ENCODE measurements at regions not wholly inside any gene's neighbourhood (a gene's known extent, or its start where the extent isn't known, plus 50 kb on each side); places are given as distances from the start of the nearest gene placed in this dataset.
A peak's percentile ranks its signal among the peaks of the same experiment; 100 is the strongest.

- Histone ChIP-seq H3K4me3 (no peak overlapping the region), H3K9ac (ENCODE audit: insufficient read depth in 1 of 2, low read length in 2 of 2) (no peak overlapping the region), H3K27ac (ENCODE audit: low read depth in 1 of 2, low read length in 1 of 2) (no peak overlapping the region), H3K36me3 (ENCODE audit: control insufficient read depth in 4 of 4, insufficient read depth in 4 of 4, low read length in 4 of 4) (no peaks in the 10 kb centered on the region), H3K9me3 (ENCODE audit: control insufficient read depth in 4 of 4, insufficient read depth in 3 of 4, low read length in 3 of 4) (no peaks in the 10 kb centered on the region), H3K27me3 (ENCODE audit: control insufficient read depth in 3 of 3, insufficient read depth in 3 of 3, low read length in 2 of 3) (no peaks in the 10 kb centered on the region), H3K4me1 (ENCODE audit: control insufficient read depth in 5 of 5, insufficient read depth in 5 of 5, low read length in 5 of 5) (peaks cover 2 to 36% (median 15%) of the 10 kb centered on the region in 5 donors)
- WGBS, 2 donors, result 72 to 81% methylated on average over 1 of the region's 1 CpG
- TF ChIP-seq CTCF (IDR thresholded peaks at IDR 0.05; ENCODE audit: control extremely low read depth, extremely low read depth), result no peak
- DNase-seq (no peak), ATAC-seq (ENCODE audit: insufficient read depth, low FRiP score) (no peak)
These were observed 253.3 kb upstream of the TANK start for GRCh38 chr2:160906878-160907277.

- no peak for TF ChIP-seq CTCF (IDR thresholded peaks at IDR 0.05; ENCODE audit: control extremely low read depth, extremely low read depth)
- Histone ChIP-seq H3K4me1 (ENCODE audit: control insufficient read depth in 5 of 5, insufficient read depth in 5 of 5, low read length in 5 of 5) (peaks cover 2 to 37% (median 15%) of the 10 kb centered on the region in 5 donors), H3K9me3 (ENCODE audit: control insufficient read depth in 4 of 4, insufficient read depth in 3 of 4, low read length in 3 of 4) (no peaks in the 10 kb centered on the region), H3K27me3 (ENCODE audit: control insufficient read depth in 3 of 3, insufficient read depth in 3 of 3, low read length in 2 of 3) (no peaks in the 10 kb centered on the region), H3K4me3 (no peak overlapping the region), H3K36me3 (ENCODE audit: control insufficient read depth in 4 of 4, insufficient read depth in 4 of 4, low read length in 4 of 4) (no peaks in the 10 kb centered on the region), H3K27ac (ENCODE audit: low read depth in 1 of 2, low read length in 1 of 2) (no peak overlapping the region), H3K9ac (ENCODE audit: insufficient read depth in 1 of 2, low read length in 2 of 2) (no peak overlapping the region)
- 82 to 88% methylated on average over 1 of the region's 1 CpG for whole genome bisulfite sequencing, 2 donors
- ATAC-seq (ENCODE audit: insufficient read depth, low FRiP score) (no peak), DNase-seq (no peak)
These were observed 252.5 kb upstream of the TANK start for GRCh38 chr2:160907738-160908137.

- Histone ChIP-seq H3K4me3 (no peak overlapping the region), H3K4me1 (ENCODE audit: control insufficient read depth in 5 of 5, insufficient read depth in 5 of 5, low read length in 5 of 5) (peaks cover 2 to 37% (median 15%) of the 10 kb centered on the region in 5 donors), H3K27me3 (ENCODE audit: control insufficient read depth in 3 of 3, insufficient read depth in 3 of 3, low read length in 2 of 3) (no peaks in the 10 kb centered on the region), H3K9ac (ENCODE audit: insufficient read depth in 1 of 2, low read length in 2 of 2) (no peak overlapping the region), H3K36me3 (ENCODE audit: control insufficient read depth in 4 of 4, insufficient read depth in 4 of 4, low read length in 4 of 4) (no peaks in the 10 kb centered on the region), H3K9me3 (ENCODE audit: control insufficient read depth in 4 of 4, insufficient read depth in 3 of 4, low read length in 3 of 4) (no peaks in the 10 kb centered on the region), H3K27ac (ENCODE audit: low read depth in 1 of 2, low read length in 1 of 2) (no peak overlapping the region)
- TF ChIP-seq CTCF (IDR thresholded peaks at IDR 0.05; ENCODE audit: control extremely low read depth, extremely low read depth), result no peak
- 78 to 90% methylated on average over 1 of the region's 1 CpG for WGBS, 2 donors
- no peak for DNase-seq
- ATAC-seq (ENCODE audit: insufficient read depth, low FRiP score), result no peak
These were observed 252.1 kb upstream of the TANK start for GRCh38 chr2:160908157-160908556.

- DNase-seq (peak; percentile 40 to 83 (median 78)), ATAC-seq (ENCODE audit: insufficient read depth, low FRiP score) (no peak)
- H3K9me3 ChIP-seq (ENCODE audit: control insufficient read depth in 4 of 4, insufficient read depth in 3 of 4, low read length in 3 of 4), result no peaks in the 10 kb centered on the region
- peak overlapping the region; percentile 16 to 45 for H3K27ac ChIP-seq (ENCODE audit: low read depth in 1 of 2, low read length in 1 of 2)
- no peak for TF ChIP-seq CTCF (IDR thresholded peaks at IDR 0.05; ENCODE audit: control extremely low read depth, extremely low read depth)
- H3K4me1 ChIP-seq (ENCODE audit: control insufficient read depth in 5 of 5, insufficient read depth in 5 of 5, low read length in 5 of 5), result peaks cover 2 to 37% (median 15%) of the 10 kb centered on the region in 5 donors
- WGBS, 2 donors, result 62 to 70% methylated on average over 3 of the region's 3 CpGs
- no peaks in the 10 kb centered on the region for H3K36me3 ChIP-seq (ENCODE audit: control insufficient read depth in 4 of 4, insufficient read depth in 4 of 4, low read length in 4 of 4)
- peak overlapping the region in 1 of 2 donors; percentile 63 for H3K9ac ChIP-seq (ENCODE audit: insufficient read depth in 1 of 2, low read length in 2 of 2)
- no peak overlapping the region for H3K4me3 ChIP-seq
- H3K27me3 ChIP-seq (ENCODE audit: control insufficient read depth in 3 of 3, insufficient read depth in 3 of 3, low read length in 2 of 3), result no peaks in the 10 kb centered on the region
These were observed 250.4 kb upstream of the TANK start for GRCh38 chr2:160909781-160910242.
